ENCODE measurements at regions not wholly inside any gene's neighbourhood (a gene's known extent, or its start where the extent isn't known, plus 50 kb on each side); places are given as distances from the start of the nearest gene placed in this dataset.

GRCh38 chr19:28841531-28841930 lies 371.4 kb downstream of the UQCRFS1 start:
- no peak for DNase-seq (ENCODE audit: low read depth)

- no peak for DNase-seq (ENCODE audit: low read depth)
These were observed 372.1 kb downstream of the UQCRFS1 start for GRCh38 chr19:28840891-28841290.

GRCh38 chr19:28839455-28839854 lies 373.5 kb downstream of the UQCRFS1 start:
- DNase-seq (ENCODE audit: low read depth) = no peak

- no peak for DNase-seq (ENCODE audit: low read depth)
These were observed 374.0 kb downstream of the UQCRFS1 start for GRCh38 chr19:28838909-28839308.

- no peak for DNase-seq (ENCODE audit: low read depth)
These were observed 376.5 kb downstream of the UQCRFS1 start for GRCh38 chr19:28836421-28836820.

- no peak for DNase-seq (ENCODE audit: low read depth)
These were observed 378.0 kb downstream of the UQCRFS1 start for GRCh38 chr19:28834996-28835395.

GRCh38 chr19:28831462-28831861 lies 381.5 kb downstream of the UQCRFS1 start:
- no peak for DNase-seq (ENCODE audit: low read depth)

- no peak for DNase-seq (ENCODE audit: low read depth)
These were observed 383.2 kb downstream of the UQCRFS1 start for GRCh38 chr19:28829762-28830161.

GRCh38 chr19:28829359-28829758 lies 383.6 kb downstream of the UQCRFS1 start:
- no peak for DNase-seq (ENCODE audit: low read depth)

- DNase-seq (ENCODE audit: low read depth) = no peak
These were observed 384.6 kb downstream of the UQCRFS1 start for GRCh38 chr19:28828276-28828870.

GRCh38 chr19:28827382-28827781 lies 385.6 kb downstream of the UQCRFS1 start:
- no peak for DNase-seq (ENCODE audit: low read depth)

GRCh38 chr19:28823338-28823961 lies 389.5 kb downstream of the UQCRFS1 start:
- no peak for DNase-seq (ENCODE audit: low read depth)

GRCh38 chr19:28820289-28820688 lies 392.7 kb downstream of the UQCRFS1 start:
- no peak for DNase-seq (ENCODE audit: low read depth)

- DNase-seq (ENCODE audit: low read depth) = no peak
These were observed 397.7 kb downstream of the UQCRFS1 start for GRCh38 chr19:28815257-28815656.

GRCh38 chr19:28794301-28794700 lies 418.6 kb downstream of the UQCRFS1 start:
- DNase-seq (ENCODE audit: low read depth) = no peak

GRCh38 chr19:28793391-28794168 lies 419.4 kb downstream of the UQCRFS1 start:
- no peak for DNase-seq (ENCODE audit: low read depth)

GRCh38 chr19:28785971-28786370 lies 427.0 kb downstream of the UQCRFS1 start:
- DNase-seq (ENCODE audit: low read depth) = no peak

GRCh38 chr19:28764066-28764465 lies 448.9 kb downstream of the UQCRFS1 start:
- DNase-seq (ENCODE audit: low read depth) = no peak

- DNase-seq (ENCODE audit: low read depth) = no peak
These were observed 466.5 kb downstream of the UQCRFS1 start for GRCh38 chr19:28746478-28746877.

- DNase-seq (ENCODE audit: low read depth) = no peak
These were observed 468.0 kb downstream of the UQCRFS1 start for GRCh38 chr19:28744943-28745342.

GRCh38 chr19:28744014-28744413 lies 468.9 kb downstream of the UQCRFS1 start:
- no peak for DNase-seq (ENCODE audit: low read depth)

GRCh38 chr19:28737021-28737895 lies 475.7 kb downstream of the UQCRFS1 start:
- DNase-seq (ENCODE audit: low read depth) = no peak

All from CMK (cell line).